Dedifferentiated amniotic fluid mesenchymal stem cell (primary cell): ENCODE measurements at regions not wholly inside any gene's neighbourhood (a gene's known extent, or its start where the extent isn't known, plus 50 kb on each side); places are given as distances from the start of the nearest gene placed in this dataset.

Experiments
- DNase-seq: peaks from one replicate; pipeline ENCODE4 v3.0.0-alpha.2; 2016; ENCODE audit errors: extremely low spot score

DNA sequence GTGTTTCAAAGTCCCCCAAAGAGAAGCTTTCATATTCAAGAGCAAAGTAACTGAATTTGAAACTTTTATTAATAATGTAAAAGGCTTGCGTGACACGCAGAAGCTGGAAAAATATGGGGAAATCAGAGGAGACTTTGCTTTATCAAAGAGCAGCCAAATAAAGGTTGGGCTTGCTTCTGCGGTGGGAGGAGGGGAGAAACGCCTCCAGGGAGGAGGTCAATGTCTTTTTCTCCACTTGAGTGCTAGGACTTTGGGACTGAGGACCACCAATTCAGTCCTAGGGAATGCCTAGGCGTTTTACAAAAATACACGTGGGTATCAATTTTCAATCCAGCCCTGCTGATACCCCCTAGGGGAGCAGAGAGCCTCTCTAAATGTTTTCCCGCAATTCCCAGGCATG, 60.9 kb upstream of the FZD10 start:
- no peak for DNase-seq

DNA sequence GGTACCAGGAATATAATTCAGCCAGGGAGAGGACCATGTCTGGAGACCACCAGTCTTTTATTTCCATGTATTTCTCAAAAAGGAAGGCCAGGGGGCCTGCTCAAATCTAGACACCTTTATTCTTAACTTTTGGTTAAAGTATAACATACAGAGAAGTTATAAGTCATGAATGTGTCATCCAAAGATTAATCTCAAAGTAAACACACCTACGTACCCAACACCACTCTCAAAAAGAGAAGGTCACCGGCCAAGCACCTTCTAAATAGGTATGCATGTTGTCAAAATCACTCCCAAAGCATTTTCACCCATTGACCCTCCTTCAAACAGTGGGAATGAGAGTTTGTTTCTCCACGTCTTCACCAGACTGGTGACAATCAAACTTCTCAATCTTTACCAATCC, 60.0 kb upstream of the FZD10 start:
- no peak for DNase-seq

DNA sequence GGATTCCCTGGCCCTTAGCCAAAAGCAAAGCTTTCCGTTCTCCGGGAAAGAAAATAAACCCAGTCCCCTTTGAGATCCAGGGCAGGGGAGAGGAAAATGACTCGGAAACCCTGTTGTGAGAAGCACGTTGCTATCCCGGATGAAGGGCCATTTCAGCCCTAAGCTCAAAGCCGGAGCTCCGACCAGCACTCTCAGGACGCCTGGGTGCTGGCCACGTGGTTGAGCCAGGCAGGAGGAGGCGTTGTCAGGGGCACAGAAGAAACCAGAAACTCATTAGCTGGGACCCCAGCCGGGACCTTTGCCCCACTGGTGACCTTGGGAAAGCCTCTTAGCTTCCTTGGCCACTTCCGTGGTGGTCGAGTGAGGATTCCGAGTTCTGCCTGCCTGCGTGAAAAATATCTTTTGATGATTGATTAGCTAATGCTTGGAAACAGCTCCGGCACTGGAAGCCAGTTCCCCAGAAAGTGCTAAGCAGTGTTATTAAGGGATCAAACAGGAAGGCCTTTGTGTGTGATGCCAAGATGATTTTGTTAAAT, 57.6 kb upstream of the FZD10 start:
- no peak for DNase-seq

DNA sequence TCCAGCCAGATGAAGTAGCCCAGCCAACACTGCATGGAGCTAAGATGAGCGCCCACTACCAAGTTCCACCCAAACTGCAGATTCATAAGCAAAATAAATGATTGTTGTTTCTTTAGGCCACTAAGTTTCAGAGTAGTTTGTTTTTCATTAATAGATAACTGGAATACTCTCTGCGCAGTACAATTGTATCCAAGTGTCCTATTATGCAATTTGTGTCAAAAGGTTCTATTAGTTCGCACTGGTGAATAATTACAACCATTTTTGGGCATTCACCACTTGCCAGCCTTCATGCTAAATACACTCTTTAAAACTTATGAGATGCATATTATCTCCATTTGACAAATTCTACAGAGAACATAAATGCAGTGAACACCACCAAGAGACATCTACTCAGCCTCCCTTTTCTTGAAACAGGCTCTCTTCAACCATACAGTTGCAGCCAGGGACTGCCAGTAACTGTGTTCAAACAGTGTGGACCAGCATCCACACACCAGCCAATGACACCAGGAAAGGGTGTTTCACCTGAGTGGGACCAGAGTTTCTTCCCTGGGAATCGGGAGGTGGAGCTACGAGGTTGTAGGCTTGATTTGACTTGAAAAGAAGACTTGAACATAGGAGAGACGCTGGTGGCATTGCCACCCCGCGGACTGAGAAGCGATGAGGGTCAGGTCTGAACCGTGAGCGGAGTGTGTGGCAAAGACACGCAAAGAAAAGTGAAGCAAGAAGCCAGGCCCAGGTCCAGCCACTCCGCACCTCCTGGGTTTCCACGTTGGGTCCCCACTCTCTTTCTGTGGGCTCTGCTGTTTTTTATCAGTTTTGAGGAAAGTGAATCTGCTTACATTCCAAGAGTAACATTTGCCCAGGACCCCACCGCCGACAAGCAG, 53.0 kb upstream of the FZD10 start:
- no peak for DNase-seq

DNA sequence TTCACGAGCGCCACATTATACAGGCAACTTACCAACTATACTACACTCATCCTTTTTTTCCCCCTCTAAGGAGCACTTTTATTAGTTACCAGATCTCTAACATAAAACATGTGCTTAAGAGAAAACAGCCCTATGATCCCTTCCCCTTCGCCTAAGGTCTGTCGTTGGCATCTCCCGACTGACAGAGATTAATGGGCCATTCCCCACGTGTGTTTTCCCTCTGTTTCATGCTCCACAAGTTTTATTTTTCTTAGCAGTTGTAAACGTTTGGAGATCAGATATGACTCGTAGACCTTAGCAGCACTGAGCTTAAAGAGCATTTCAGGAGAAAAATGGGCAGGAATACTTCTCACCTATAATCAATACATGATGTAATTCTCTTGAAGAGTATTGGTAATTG, 51.4 kb upstream of the FZD10 start:
- no peak for DNase-seq

DNA sequence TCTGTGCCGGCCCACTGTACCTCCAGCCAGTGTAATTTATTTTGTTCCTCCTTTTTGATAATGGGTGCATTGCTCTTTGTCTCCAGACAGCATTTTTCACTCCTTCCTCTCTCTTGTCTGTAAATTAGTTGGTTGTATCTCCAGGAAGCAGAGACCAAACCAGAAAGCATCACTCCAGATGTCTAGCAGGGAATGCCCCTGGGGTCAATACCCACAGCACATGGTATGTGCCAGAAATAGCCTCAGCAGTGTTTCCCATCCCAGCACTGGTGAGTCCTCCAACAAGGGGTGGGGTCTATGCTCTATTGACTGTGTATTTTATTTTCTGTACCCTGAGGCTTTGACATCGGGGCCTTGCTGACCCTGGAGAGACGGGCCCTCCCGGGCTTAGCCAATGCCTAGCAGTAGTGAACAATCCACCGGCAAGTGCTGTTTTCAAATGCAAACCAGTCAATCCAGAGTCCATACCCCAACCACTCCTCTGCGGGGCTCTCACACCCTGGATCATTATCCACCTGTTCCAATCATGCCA, 50.2 kb upstream of the FZD10 start:
- DNase-seq, result no peak
